ENCODE measurements at regions not wholly inside any gene's neighbourhood (a gene's known extent, or its start where the extent isn't known, plus 50 kb on each side); places are given as distances from the start of the nearest gene placed in this dataset.
A peak's percentile ranks its signal among the peaks of the same experiment; 100 is the strongest.

DNA sequence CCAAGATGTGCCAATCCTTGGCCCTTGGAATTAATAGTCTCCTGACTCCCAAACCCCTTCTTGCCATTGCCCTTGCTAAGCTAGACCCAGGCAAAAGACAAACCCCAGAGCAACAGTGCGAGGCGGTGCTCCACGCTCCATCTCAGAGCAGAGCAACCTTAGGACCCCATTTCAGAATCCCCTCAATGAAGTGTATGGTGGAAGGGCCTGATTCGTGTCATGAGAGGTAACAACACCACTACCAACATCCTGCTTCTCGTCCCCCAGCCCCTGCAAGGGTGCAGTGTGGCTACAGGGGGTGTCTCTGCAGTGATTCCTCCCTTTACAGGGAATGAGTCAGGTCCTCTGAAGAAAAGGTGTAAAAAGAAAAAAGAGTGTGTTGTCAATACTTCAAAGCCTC, 103.9 kb upstream of the IRF2BP2 start:
- H3K36me3 ChIP-seq: no peaks in the 10 kb centered on the region
- no peak overlapping the region for H3K4me3 ChIP-seq
- H3K9me3 ChIP-seq: no peaks in the 10 kb centered on the region
- TF ChIP-seq CTCF (IDR thresholded peaks at IDR 0.05): no peak
- TF ChIP-seq POLR2A (IDR thresholded peaks at IDR 0.05): no peak
- peaks cover 0 to 47% (median 2%) of the 10 kb centered on the region in 4 donors for H3K4me1 ChIP-seq
- H3K27ac ChIP-seq: no peak overlapping the region
- H3K27me3 ChIP-seq: no peaks in the 10 kb centered on the region
- no peak for DNase-seq

DNA sequence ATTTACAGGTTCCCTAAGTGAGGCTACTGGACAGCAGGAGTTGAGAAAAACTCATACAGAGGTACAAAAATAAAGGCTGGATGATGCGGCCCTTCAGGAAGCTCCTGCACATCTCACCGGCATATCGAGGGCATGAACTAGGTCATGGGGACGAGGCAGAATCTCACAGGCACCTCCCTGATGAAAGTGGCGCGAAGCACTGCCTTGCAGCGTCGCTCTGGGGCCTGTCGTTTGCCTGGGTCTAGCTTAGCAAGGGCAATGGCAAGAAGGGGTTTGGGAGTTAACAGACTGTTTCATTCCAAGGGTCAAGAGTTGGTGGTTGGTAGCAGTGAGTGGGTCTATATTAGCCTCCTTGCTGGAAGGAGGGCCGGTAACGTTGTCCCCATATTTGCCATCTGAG, 103.5 kb upstream of the IRF2BP2 start:
- no peaks in the 10 kb centered on the region for H3K36me3 ChIP-seq
- TF ChIP-seq CTCF (IDR thresholded peaks at IDR 0.05) (no peak), POLR2A (IDR thresholded peaks at IDR 0.05) (no peak)
- no peaks in the 10 kb centered on the region for H3K9me3 ChIP-seq
- no peak overlapping the region for H3K4me3 ChIP-seq
- no peaks in the 10 kb centered on the region for H3K27me3 ChIP-seq
- peak overlapping the region in 1 of 4 donors; percentile 59 for H3K27ac ChIP-seq
- H3K4me1 ChIP-seq: peaks cover 0 to 43% (median 2%) of the 10 kb centered on the region in 4 donors
- no peak for DNase-seq

DNA sequence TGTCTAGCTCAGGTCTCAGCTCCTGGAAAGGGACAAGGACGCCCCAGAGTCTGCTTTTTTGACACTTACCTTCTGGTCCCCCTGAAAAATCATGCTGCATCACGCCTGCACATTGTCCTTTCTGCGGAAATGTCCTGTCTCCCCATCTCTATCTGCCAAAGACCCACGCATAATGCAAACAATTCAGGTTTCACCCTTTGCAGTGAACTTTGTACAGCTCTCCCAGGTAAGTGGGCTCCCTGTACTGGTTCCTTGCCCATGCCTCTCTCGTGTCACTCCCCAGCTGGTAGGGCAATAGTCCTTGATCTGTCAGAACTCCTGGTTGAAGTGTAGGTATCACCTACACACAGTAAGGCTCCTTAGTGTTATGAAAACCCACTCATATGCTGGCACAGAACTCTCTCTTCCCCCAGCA, 102.9 kb upstream of the IRF2BP2 start:
- H3K4me1 ChIP-seq: peaks cover 0 to 37% (median 1%) of the 10 kb centered on the region in 4 donors
- no peak for TF ChIP-seq CTCF (IDR thresholded peaks at IDR 0.05)
- no peak for TF ChIP-seq POLR2A (IDR thresholded peaks at IDR 0.05)
- no peaks in the 10 kb centered on the region for H3K36me3 ChIP-seq
- H3K27me3 ChIP-seq: no peaks in the 10 kb centered on the region
- no peak overlapping the region for H3K4me3 ChIP-seq
- no peak for DNase-seq
- no peaks in the 10 kb centered on the region for H3K9me3 ChIP-seq
- H3K27ac ChIP-seq: peak overlapping the region in 1 of 4 donors; percentile 59

- no peak for DNase-seq
- TF ChIP-seq CTCF (IDR thresholded peaks at IDR 0.05) (no peak), POLR2A (IDR thresholded peaks at IDR 0.05) (no peak)
- no peaks in the 10 kb centered on the region for H3K9me3 ChIP-seq
- no peak overlapping the region for H3K4me3 ChIP-seq
- no peaks in the 10 kb centered on the region for H3K27me3 ChIP-seq
- no peaks in the 10 kb centered on the region for H3K36me3 ChIP-seq
- H3K27ac ChIP-seq: peak overlapping the region in 2 of 4 donors; percentile 22 to 59
- H3K4me1 ChIP-seq: peaks cover 0 to 28% (median 0%) of the 10 kb centered on the region in 4 donors
These were observed 101.2 kb upstream of the IRF2BP2 start for GRCh38 chr1:234710936-234711724.

GRCh38 chr1:234710381-234710780, 100.4 kb upstream of the IRF2BP2 start:
- no peaks in the 10 kb centered on the region for H3K36me3 ChIP-seq
- no peak for DNase-seq
- H3K4me1 ChIP-seq: peaks cover 0 to 20% (median 0%) of the 10 kb centered on the region in 4 donors
- H3K4me3 ChIP-seq: no peak overlapping the region
- peak overlapping the region in 1 of 4 donors; percentile 60 for H3K27ac ChIP-seq
- no peak for TF ChIP-seq CTCF (IDR thresholded peaks at IDR 0.05)
- TF ChIP-seq POLR2A (IDR thresholded peaks at IDR 0.05): no peak
- no peaks in the 10 kb centered on the region for H3K9me3 ChIP-seq
- H3K27me3 ChIP-seq: no peaks in the 10 kb centered on the region
